Effector memory CD8-positive, alpha-beta T cell (primary cell): ENCODE measurements at regions not wholly inside any gene's neighbourhood (a gene's known extent, or its start where the extent isn't known, plus 50 kb on each side); places are given as distances from the start of the nearest gene placed in this dataset.
A peak's percentile ranks its signal among the peaks of the same experiment; 100 is the strongest.

ENCODE experiments used
- ATAC-seq: fragments of 150-1000 bp; cut with Tn5 transposase; replicated peaks from 2 replicates; pipeline ENCODE4 v1.10.0; 2021; ENCODE audit warnings: mild to moderate bottlenecking, moderate library complexity
- DNase-seq, 3 experiments: peaks; one replicate each; pipeline ENCODE4 v3.0.0; 2021
- H3K27ac Mint-ChIP-seq, 2 donors: one replicate each; pipeline ENCODE4 v1.8.0; 2022; ENCODE audit warnings: mild to moderate bottlenecking in 2 of 2, mixed read lengths in 2 of 2, moderate library complexity in 2 of 2
- H3K27me3 Mint-ChIP-seq, 2 donors: one replicate each; pipeline ENCODE4 v1.8.0; 2022; ENCODE audit warnings: mixed read lengths in 2 of 2
- H3K36me3 Mint-ChIP-seq: one replicate; pipeline ENCODE4 v1.8.0; 2022; ENCODE audit warnings: mild to moderate bottlenecking, moderate library complexity, mixed read lengths; ENCODE audit not compliant: insufficient read depth
- H3K4me1 Mint-ChIP-seq, 2 donors: one replicate each; pipeline ENCODE4 v1.8.0; 2022; ENCODE audit warnings: low read depth in 2 of 2, mixed read lengths in 2 of 2
- H3K4me3 Mint-ChIP-seq, 2 donors: one replicate each; pipeline ENCODE4 v1.8.0; 2022; ENCODE audit warnings: mild to moderate bottlenecking in 2 of 2, mixed read lengths in 2 of 2, moderate library complexity in 2 of 2
- H3K9me3 Mint-ChIP-seq, 2 donors: one replicate each; pipeline ENCODE4 v1.8.0; 2022; ENCODE audit warnings: mixed read lengths in 2 of 2

DNA sequence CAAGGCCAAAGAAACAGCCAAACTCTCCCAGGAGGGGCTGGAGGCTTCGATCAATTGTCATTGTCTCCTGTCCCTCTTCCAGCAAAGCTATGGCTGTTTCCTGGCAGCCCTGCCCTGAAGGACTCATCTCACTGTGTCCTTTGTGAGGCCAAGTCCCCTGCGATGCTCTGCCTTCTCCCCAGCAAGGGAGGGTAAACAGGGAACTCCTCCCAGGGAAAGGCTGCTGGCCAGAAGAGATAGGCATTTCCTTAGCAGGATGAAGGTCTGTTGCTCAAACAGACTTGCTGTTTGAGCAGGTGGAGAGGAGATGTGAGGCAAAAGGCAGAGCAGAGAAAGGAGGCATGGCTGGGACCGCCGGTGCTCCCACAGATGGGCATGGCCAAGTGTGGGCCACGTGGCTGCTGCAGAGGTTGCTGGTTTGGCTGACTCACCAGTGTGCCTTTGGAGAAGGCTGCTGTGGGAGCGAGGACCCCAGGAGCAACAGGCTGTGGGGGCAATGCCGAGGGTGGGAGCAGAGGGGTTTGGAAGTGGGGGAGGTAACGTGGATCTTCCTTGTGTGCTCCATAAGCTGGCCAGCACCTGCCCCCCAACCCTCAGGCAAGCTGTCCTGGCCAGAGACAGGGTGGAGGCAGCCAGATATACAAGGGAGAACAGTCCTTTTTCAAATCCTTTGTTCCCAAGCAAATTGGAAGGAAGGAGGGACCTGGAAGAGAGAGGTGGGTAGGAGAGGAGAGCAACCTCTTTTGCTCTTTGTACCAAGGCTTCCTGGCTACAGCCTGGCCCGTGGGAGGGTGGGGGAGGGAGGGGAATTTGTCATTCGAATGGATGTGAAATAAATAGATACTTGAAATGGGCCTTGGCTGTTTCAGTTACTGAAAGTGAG lies 449.8 kb downstream of the SIPA1L2 start:
- Mint-ChIP-seq H3K9me3 (no peaks in the 10 kb centered on the region), H3K36me3 (no peaks in the 10 kb centered on the region), H3K4me3 (no peak overlapping the region), H3K27ac (peak overlapping the region; percentile 45 to 77), H3K4me1 (no peaks in the 10 kb centered on the region), H3K27me3 (peaks cover 38 to 62% of the 10 kb centered on the region in 2 donors)
- ATAC-seq (no peak), DNase-seq (no peak)

DNA sequence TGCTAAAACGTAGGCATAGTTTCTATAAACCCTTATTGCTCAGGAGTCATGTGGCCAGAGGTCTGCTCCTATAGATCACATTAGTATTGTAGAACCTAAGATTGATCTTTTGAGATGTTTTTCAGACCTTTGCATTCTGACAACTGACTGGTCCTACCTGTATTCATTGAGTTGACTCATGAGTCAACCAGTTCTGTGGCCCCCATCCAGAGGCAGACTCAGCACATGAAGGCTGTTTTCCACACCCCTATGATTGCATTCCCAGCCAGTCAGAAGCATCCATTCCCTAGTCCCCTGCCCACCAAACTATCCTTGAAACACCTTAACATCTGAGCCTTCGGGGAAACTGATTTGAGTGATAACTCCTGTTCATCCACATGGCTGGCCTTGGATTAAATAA lies 451.7 kb downstream of the SIPA1L2 start:
- Mint-ChIP-seq H3K27ac (no peak overlapping the region), H3K36me3 (no peaks in the 10 kb centered on the region), H3K9me3 (no peaks in the 10 kb centered on the region), H3K4me3 (no peak overlapping the region), H3K27me3 (peaks cover 53 to 73% of the 10 kb centered on the region in 2 donors), H3K4me1 (no peaks in the 10 kb centered on the region)
- ATAC-seq (no peak), DNase-seq (no peak)

DNA sequence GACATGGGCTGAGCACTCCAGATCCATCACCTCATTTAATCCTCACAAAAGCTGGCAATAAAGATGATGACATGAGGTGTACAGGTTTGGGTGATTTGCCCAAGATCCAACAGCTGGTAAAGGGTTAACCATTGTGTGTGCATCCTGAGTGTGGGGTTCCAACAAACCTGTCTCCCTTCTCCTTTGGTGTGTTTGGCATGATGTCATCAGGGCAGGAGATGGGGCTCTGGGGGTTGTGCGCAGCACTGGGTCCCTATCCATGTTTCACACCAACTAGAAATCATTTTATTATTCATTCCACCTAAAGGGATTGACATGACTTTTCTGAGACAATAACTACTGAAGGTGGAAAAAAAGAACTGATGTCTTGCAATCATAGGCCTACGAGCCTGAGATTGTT lies 452.5 kb downstream of the SIPA1L2 start:
- Mint-ChIP-seq H3K27ac (no peak overlapping the region), H3K4me3 (no peak overlapping the region), H3K9me3 (no peaks in the 10 kb centered on the region), H3K27me3 (peaks cover 52 to 67% of the 10 kb centered on the region in 2 donors), H3K36me3 (no peaks in the 10 kb centered on the region), H3K4me1 (no peaks in the 10 kb centered on the region)
- no peak for DNase-seq
- ATAC-seq, result no peak

DNA sequence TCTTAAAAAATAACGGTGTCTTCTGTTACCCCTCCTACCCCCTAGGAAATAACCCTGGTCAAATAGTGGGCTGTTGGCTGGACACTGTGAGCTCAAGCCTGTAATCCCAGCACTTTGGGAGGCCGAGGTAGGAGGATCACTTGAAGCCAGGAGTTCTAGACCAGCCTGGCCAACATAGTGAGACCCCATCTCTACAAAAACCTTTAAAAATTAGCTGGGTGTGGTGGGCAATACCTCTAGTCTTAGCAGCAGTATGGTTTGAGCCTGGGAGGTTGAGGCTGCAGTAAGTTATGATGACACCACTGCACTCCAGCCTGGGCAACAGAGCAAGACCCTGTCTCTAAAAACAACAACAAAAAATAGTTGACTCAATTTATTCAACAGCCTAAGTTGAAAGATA lies 453.7 kb downstream of the SIPA1L2 start:
- Mint-ChIP-seq H3K4me3 (no peak overlapping the region), H3K36me3 (no peaks in the 10 kb centered on the region), H3K27me3 (peaks cover 40 to 54% of the 10 kb centered on the region in 2 donors), H3K4me1 (no peaks in the 10 kb centered on the region), H3K9me3 (no peaks in the 10 kb centered on the region), H3K27ac (no peak overlapping the region)
- ATAC-seq (no peak), DNase-seq (no peak)

DNA sequence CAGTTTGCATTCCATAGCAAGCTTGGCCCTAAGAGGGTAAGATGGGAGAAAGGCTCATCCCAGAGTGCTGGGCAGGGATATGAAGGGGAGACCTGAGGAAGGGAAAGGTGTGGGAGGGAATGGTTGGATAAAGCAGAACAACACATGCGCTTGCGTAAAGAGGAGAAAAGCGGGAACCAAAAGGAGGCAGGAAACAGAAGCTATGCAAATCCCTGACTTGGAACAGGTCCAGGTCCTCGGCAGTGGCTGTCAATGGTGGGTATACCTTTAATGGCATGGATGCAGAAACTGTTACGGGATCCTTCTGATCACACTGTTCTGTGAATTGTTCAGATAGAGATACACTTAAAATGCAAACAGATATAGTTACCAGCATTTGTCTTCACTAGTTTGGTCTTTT lies 455.6 kb downstream of the SIPA1L2 start:
- DNase-seq (no peak), ATAC-seq (no peak)
- Mint-ChIP-seq H3K36me3 (no peaks in the 10 kb centered on the region), H3K27ac (no peak overlapping the region), H3K4me1 (no peaks in the 10 kb centered on the region), H3K27me3 (peaks cover 35 to 38% of the 10 kb centered on the region in 2 donors), H3K9me3 (no peaks in the 10 kb centered on the region), H3K4me3 (no peak overlapping the region)

DNA sequence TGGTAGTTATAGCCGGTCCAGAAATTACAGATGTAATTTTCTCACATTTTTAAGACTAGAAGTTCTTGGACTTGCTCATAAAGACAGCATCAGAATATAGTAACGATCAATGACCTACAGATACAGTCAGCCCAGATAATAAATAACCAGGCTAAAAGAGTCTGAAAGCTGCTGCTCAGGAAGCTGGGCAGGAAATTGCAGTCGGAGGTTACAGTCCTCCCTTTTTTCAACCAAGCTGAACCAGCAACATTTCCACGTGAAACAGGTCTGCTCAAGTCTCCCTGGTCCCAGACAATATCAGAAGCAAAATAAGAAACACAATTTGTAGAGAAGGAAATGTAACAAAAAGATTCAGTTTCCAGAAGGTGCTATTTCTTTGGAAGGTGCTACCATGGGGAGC lies 457.4 kb downstream of the SIPA1L2 start:
- H3K9me3 Mint-ChIP-seq, result no peaks in the 10 kb centered on the region
- no peaks in the 10 kb centered on the region for H3K36me3 Mint-ChIP-seq
- no peak overlapping the region for H3K27ac Mint-ChIP-seq
- H3K4me1 Mint-ChIP-seq, result no peaks in the 10 kb centered on the region
- no peak for DNase-seq
- no peak for ATAC-seq
- H3K27me3 Mint-ChIP-seq, result peaks cover 27 to 32% of the 10 kb centered on the region in 2 donors
- no peak overlapping the region for H3K4me3 Mint-ChIP-seq

DNA sequence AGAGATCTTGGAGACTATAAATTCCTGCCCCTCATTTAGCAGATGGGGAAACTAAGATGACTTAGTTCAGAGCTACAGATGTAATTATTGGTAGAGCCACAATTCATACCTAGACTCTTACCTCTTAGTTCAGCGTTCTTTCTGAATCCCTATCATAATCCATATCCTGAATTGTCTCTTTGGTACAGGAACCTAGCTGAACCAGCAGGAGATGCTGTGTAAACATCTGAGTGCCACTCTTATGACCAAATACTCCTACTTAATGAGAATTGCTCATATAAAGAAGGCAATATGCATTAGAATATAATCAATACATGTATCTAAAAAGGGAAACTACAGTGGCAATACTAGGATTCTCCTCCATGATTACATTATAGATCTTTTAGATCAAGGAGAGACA lies 459.0 kb downstream of the SIPA1L2 start:
- no peaks in the 10 kb centered on the region for H3K36me3 Mint-ChIP-seq
- peaks cover 20 to 27% of the 10 kb centered on the region in 2 donors for H3K27me3 Mint-ChIP-seq
- DNase-seq (no peak), ATAC-seq (no peak)
- H3K4me3 Mint-ChIP-seq, result no peak overlapping the region
- no peak overlapping the region for H3K27ac Mint-ChIP-seq
- peaks cover 0 to 2% of the 10 kb centered on the region in 2 donors for H3K4me1 Mint-ChIP-seq
- no peaks in the 10 kb centered on the region for H3K9me3 Mint-ChIP-seq

DNA sequence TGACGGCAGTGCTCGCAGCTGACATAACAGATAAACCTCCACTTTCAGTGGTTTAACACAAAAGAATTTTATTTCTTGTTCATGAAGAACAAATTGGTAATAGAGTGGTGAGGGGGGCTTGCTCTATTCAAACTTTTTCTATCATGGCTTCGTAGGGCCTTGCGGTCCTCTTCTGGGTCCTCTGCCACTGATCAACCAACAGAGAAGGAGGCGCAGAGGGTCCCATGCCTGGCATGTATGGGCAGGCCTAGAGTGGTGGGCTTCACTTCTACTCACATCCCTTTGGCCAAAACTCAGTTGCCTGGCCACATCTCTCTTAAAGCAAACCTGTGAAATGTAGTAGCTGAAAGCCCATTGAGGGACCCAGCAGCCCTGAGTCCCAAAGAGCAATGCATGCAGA lies 460.5 kb downstream of the SIPA1L2 start:
- peaks cover 7 to 15% of the 10 kb centered on the region in 2 donors for H3K27me3 Mint-ChIP-seq
- ATAC-seq (no peak), DNase-seq (no peak)
- H3K27ac Mint-ChIP-seq, result no peak overlapping the region
- H3K4me3 Mint-ChIP-seq, result no peak overlapping the region
- no peaks in the 10 kb centered on the region for H3K36me3 Mint-ChIP-seq
- peaks cover 0 to 2% of the 10 kb centered on the region in 2 donors for H3K4me1 Mint-ChIP-seq
- no peaks in the 10 kb centered on the region for H3K9me3 Mint-ChIP-seq

DNA sequence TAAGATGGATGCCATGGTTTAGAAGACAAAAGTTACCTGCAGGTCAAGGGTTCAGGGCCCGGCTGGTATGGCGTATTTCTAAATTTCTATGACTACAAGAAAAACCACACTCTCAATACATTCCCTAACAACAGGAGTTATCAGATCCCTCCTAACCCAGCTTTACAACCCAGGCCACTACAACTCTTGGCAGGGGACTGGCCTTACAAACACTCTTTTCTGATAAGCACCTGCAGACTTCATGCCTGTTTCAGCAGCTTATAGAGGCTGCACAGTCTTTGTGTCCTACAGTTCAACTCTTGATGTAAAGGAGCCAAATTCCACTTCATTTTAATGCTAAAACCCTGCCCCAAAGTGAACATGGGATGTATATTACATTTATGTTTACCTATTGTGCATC lies 461.4 kb downstream of the SIPA1L2 start:
- DNase-seq (no peak), ATAC-seq (no peak)
- no peak overlapping the region for H3K4me3 Mint-ChIP-seq
- H3K4me1 Mint-ChIP-seq, result peaks cover 0 to 2% of the 10 kb centered on the region in 2 donors
- no peaks in the 10 kb centered on the region for H3K9me3 Mint-ChIP-seq
- H3K27ac Mint-ChIP-seq, result no peak overlapping the region
- peaks cover 0 to 7% of the 10 kb centered on the region in 2 donors for H3K27me3 Mint-ChIP-seq
- H3K36me3 Mint-ChIP-seq, result no peaks in the 10 kb centered on the region

DNA sequence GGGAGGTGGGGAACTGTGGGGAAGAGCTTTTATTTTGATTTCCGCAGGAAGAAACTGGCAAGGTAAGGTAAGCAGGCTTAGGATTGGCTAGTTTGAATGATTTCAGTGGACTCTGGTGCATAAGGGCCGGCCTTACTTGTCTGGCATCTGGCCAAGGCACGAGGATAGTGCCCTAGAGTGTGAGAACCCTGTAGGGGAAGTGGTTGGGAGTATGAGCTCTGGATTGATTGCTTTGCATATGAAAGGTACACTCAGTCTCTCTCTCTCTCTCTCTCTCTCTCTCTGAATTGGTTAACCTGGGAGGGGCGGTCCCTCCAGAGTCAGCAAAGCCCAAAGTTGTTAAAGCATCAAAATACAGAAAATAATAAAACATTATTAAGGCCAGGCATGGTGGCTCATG lies 463.0 kb downstream of the SIPA1L2 start:
- H3K4me3 Mint-ChIP-seq, result no peak overlapping the region
- H3K27me3 Mint-ChIP-seq, result peaks cover 0 to 7% of the 10 kb centered on the region in 2 donors
- no peaks in the 10 kb centered on the region for H3K36me3 Mint-ChIP-seq
- peaks cover 0 to 2% of the 10 kb centered on the region in 2 donors for H3K4me1 Mint-ChIP-seq
- no peaks in the 10 kb centered on the region for H3K9me3 Mint-ChIP-seq
- no peak for ATAC-seq
- no peak overlapping the region for H3K27ac Mint-ChIP-seq
- DNase-seq, result no peak

DNA sequence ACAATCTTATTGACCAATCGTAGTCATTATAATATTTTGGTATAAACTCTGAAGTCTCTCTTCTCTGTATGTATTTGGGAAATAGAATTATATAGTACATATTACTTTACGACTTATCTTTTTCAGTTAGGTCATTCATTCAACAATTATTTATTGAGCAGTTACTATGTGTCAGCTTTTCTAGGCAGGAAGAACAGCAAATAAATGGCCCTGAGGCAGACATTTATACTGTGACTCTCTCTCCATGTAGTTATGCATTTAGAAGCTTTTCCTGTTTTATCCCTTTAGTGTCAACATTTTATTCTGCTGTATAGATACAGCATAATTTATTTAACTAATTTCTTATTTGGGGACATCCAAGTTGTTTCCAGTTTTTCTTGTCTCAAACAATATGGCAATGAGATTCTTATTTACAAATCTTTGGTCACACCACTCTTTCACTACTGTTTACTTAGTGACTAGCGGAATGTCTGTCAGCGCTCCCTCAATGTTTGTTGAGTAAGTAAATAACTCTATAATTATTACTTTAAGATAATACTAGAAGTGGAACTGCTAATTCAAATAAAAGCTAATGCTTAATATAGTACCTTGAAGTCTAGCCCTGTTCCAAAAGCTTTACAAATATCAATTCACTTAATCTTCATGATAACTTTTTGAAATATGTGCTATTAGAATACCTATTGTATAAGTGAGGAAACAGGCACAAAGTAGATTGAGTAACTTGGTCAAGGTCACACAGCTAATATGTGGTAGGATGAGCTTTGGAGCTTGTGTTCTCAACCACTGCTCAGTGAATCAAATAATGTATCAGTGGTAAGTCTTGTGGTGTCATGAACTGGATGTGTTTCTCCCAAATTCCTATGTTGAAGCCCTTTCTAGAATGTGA lies 465.6 kb downstream of the SIPA1L2 start:
- no peak for ATAC-seq

DNA sequence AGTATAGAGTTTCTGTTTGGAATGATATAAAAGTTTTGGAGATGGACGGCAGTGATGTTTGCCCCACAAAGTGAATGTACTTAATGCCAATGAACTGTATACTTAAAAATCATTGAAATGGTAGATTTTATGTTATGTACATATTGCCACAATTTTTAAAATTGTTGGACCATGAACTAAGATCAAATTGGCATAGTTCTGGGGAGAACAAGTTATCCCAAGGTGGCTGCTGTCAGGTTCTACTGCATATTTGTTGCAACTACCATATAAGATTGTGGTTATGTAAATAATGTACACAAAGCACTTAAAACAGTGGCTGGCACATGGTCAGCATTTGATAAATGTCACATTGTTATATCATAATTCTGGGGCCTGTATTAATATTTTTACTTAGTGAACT lies 466.4 kb downstream of the SIPA1L2 start:
- no peak for ATAC-seq

More for the DNA sequence above, 465.6 kb downstream of the SIPA1L2 start:
- Mint-ChIP-seq H3K4me1 (peaks cover 0 to 3% of the 10 kb centered on the region in 2 donors), H3K36me3 (no peaks in the 10 kb centered on the region), H3K27me3 (peaks cover 0 to 7% of the 10 kb centered on the region in 2 donors), H3K9me3 (no peaks in the 10 kb centered on the region), H3K27ac (no peak overlapping the region), H3K4me3 (no peak overlapping the region)
- DNase-seq, result no peak

DNA sequence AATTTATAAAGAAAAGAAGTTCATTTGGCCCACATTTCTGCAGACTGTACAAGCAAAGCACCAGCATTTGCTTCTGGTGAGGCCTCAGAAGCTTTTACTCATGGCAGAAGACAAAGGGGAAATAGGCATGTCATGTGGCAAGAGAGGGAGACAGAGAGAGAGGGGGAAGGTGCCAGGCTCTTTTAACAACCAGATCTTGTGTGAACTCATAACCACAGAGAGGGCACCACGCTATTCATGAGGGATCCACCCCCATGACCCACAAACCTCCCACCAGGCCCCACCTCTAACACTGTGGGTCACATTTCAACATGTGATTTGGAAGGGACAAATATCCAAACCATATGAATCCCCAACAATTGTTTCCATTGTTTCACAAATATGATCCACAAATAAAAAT lies 467.9 kb downstream of the SIPA1L2 start:
- no peak for ATAC-seq
- Mint-ChIP-seq H3K4me1 (peaks cover 0 to 3% of the 10 kb centered on the region in 2 donors), H3K9me3 (no peaks in the 10 kb centered on the region), H3K27ac (no peak overlapping the region), H3K4me3 (no peak overlapping the region), H3K36me3 (no peaks in the 10 kb centered on the region), H3K27me3 (peaks cover 4 to 7% of the 10 kb centered on the region in 2 donors)
- no peak for DNase-seq

More for the DNA sequence above, 466.4 kb downstream of the SIPA1L2 start:
- H3K9me3 Mint-ChIP-seq, result no peaks in the 10 kb centered on the region
- no peak overlapping the region for H3K27ac Mint-ChIP-seq
- H3K27me3 Mint-ChIP-seq, result peaks cover 3 to 7% of the 10 kb centered on the region in 2 donors
- no peak overlapping the region for H3K4me3 Mint-ChIP-seq
- no peaks in the 10 kb centered on the region for H3K36me3 Mint-ChIP-seq
- no peak for DNase-seq
- H3K4me1 Mint-ChIP-seq, result peaks cover 0 to 3% of the 10 kb centered on the region in 2 donors
